ENCODE measurements at regions not wholly inside any gene's neighbourhood (a gene's known extent, or its start where the extent isn't known, plus 50 kb on each side); places are given as distances from the start of the nearest gene placed in this dataset.

- TF ChIP-seq, protein P1, sequence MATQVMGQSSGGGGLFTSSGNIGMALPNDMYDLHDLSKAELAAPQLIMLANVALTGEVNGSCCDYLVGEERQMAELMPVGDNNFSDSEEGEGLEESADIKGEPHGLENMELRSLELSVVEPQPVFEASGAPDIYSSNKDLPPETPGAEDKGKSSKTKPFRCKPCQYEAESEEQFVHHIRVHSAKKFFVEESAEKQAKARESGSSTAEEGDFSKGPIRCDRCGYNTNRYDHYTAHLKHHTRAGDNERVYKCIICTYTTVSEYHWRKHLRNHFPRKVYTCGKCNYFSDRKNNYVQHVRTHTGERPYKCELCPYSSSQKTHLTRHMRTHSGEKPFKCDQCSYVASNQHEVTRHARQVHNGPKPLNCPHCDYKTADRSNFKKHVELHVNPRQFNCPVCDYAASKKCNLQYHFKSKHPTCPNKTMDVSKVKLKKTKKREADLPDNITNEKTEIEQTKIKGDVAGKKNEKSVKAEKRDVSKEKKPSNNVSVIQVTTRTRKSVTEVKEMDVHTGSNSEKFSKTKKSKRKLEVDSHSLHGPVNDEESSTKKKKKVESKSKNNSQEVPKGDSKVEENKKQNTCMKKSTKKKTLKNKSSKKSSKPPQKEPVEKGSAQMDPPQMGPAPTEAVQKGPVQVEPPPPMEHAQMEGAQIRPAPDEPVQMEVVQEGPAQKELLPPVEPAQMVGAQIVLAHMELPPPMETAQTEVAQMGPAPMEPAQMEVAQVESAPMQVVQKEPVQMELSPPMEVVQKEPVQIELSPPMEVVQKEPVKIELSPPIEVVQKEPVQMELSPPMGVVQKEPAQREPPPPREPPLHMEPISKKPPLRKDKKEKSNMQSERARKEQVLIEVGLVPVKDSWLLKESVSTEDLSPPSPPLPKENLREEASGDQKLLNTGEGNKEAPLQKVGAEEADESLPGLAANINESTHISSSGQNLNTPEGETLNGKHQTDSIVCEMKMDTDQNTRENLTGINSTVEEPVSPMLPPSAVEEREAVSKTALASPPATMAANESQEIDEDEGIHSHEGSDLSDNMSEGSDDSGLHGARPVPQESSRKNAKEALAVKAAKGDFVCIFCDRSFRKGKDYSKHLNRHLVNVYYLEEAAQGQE (IDR thresholded peaks at IDR 0.05; ENCODE audit: low read depth, low read length): no peak
These were observed 70.8 kb downstream of the MFAP3 start (continued) for GRCh38 chr5:154109416-154110106.

DNA sequence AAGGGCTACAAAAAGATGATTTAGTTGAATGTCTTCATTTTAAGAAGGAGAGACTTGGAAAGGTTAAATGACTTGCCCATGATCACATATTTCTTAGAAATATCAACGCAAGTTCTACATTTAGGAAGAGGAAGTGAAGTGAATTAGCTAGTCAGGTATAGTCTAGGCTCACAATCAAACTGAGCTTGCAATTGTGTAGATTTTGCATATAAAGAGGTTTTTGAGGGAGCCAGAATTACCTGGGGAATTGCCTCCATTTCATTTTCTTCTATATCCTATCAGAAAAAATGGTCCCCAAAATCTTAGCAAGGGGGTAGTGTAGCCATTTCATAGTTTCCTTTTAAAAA lies 71.3 kb downstream of the MFAP3 start:
- H3K27ac ChIP-seq (ENCODE audit: control insufficient read depth, insufficient read depth): no peak overlapping the region
- H3K4me1 ChIP-seq (ENCODE audit: control insufficient read depth, insufficient read depth, low read length): peaks cover 3% of the 10 kb centered on the region; the same call in 1 of the 2 replicates
- ATAC-seq (no peak), DNase-seq (ENCODE audit: low read depth, low spot score) (no peak), FAIRE-seq (no peak)
- in situ Hi-C loops (cut with MboI): no loop called here
- H3K9me3 ChIP-seq (replicated peaks; ENCODE audit: control insufficient read depth, insufficient read depth, low read length): no peaks in the 10 kb centered on the region
- H3K9ac ChIP-seq (ENCODE audit: control insufficient read depth, insufficient read depth, low read length): no peak overlapping the region
- H3K36me3 ChIP-seq (ENCODE audit: control insufficient read depth in 2 of 2, insufficient read depth in 2 of 2, low read length in 1 of 2): no peaks in the 10 kb centered on the region
- RAD21 ChIA-PET (ENCODE audit: unreplicated experiment): no interaction called here
- TF ChIP-seq, protein P1 (IDR thresholded peaks at IDR 0.05; ENCODE audit: low read depth, low read length): no peak
- TF ChIP-seq HSF1 (IDR thresholded peaks at IDR 0.05; ENCODE audit: low read depth, low read length): no peak
- no peak overlapping the region for H2AFZ ChIP-seq (ENCODE audit: control insufficient read depth, low read depth, low read length)
- 100% methylated on average over 1 of the region's 1 CpG for WGBS (ENCODE audit: insufficient coverage, insufficient replicate concordance, low lambda C conversion rate, missing lambda C conversion rate)
- no peak overlapping the region for H3K4me3 ChIP-seq
- no TSS peak for BruUV-seq (replicated peaks)
- CTCF ChIA-PET: interaction anchor here (0.7 to 0.8 kb wide), 2 partner anchors 42 to 106 kb away, joined by 3 read pairs; no protein-coding TSS in a partner anchor
- intact Hi-C loops (cut with micrococcal nuclease; ENCODE audit: unreplicated experiment): no loop called here
- H3K27me3 ChIP-seq (replicated peaks in 1 of 2; ENCODE audit: control insufficient read depth in 2 of 2, insufficient read depth in 2 of 2, low read length in 1 of 2): no peaks in the 10 kb centered on the region
- POLR2A ChIA-PET: interaction anchor here (1.4 kb wide), 1 partner anchor 12 kb away, joined by 3 read pairs; no protein-coding TSS in a partner anchor
- H3K79me2 ChIP-seq (ENCODE audit: control insufficient read depth, insufficient read depth, low read length): no peaks in the 10 kb centered on the region
- SMC1A ChIA-PET (ENCODE audit: uncharacterized antibody, unreplicated experiment): interaction anchor here (1.2 kb wide), 2 partner anchors 35 to 52 kb away, joined by 3 read pairs; no protein-coding TSS in a partner anchor
- no peaks in the 10 kb centered on the region for H4K20me1 ChIP-seq (ENCODE audit: control insufficient read depth, insufficient read depth)
- H3K4me2 ChIP-seq (ENCODE audit: control insufficient read depth, insufficient read depth): no peak overlapping the region

All from GM12878 (cell line).